GM18502 (cell line): ENCODE measurements at regions not wholly inside any gene's neighbourhood (a gene's known extent, or its start where the extent isn't known, plus 50 kb on each side); places are given as distances from the start of the nearest gene placed in this dataset.
"Not testable (repeated sequence)": the region's sequence is repeated elsewhere in the genome, so short reads cannot be mapped to it uniquely, and the experiment has no call there.

Source experiments
- ATAC-seq: cut with Tn5 transposase; IDR thresholded peaks from one replicate; pipeline ENCODE4 v1.9.1; 2021; ENCODE audit warnings: mild to moderate bottlenecking; ENCODE audit not compliant: unreplicated experiment, poor library complexity

DNA sequence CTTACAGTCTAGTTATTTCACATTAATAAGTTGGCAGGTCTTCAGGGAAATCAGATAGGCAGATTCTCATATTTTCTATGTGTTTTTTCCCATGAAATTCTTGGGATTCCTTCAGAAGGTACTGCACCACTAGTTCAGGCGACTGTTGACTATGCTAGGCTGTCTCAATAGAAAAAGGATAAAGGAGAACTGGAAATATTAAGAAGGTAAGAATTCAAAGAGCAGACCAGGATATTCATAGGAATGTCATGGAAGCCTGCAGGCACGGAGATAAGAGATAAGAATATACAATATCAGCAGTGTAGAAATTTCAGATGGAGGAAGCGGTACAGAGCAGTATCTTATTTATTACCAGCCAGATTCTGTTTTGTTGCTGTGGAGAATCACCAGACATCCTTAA lies 432.1 kb upstream of the MDFIC2 start:
- ATAC-seq: no peak

DNA sequence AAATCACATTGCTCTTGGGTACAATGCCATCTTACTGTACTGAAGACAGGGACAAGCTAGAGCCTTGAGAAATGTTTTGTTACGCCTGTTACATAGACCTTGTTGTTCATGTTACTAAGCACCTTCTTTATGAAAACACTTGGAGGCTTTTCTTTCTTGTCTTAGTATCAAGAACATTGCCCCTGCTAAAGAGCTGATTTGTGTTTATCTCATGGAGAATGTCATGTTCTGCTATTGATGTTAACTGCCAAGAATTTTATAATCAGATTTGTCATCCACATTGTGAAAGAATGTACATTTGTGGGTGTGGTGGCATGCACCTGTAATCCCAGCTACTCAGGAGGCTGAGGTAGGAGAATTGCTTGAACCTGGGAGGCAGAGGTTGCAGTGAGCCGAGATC lies 431.3 kb upstream of the MDFIC2 start:
- ATAC-seq: no peak

DNA sequence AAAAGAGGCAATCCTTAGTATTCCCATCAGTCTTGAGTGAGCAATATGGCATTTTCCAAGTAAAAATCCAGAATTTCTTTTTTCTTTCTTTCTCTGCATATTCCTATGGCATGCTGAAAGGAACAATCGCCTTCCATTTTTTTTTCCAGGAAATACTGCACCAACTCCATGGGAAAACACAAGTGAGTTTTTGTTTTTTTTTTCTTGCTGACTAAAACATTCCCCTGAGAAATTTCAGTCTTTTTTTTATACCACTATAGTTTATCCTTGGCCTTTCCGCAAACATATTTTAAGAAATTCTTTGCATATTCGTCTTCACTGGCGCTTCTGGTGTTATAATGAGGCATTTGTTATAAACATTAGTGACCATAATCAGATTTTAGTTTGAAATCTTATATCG lies 429.6 kb upstream of the MDFIC2 start:
- no peak for ATAC-seq

GRCh38 chr3:70740872-70741271 lies 428.4 kb upstream of the MDFIC2 start:
- no peak for ATAC-seq

- ATAC-seq: no peak
Measured at GRCh38 chr3:70740071-70740470, 427.6 kb upstream of the MDFIC2 start.

- ATAC-seq: no peak
Measured at GRCh38 chr3:70738291-70738681, 425.8 kb upstream of the MDFIC2 start.

- ATAC-seq: no peak
Measured at GRCh38 chr3:70737666-70738290, 425.3 kb upstream of the MDFIC2 start.

- no peak for ATAC-seq
Measured at GRCh38 chr3:70736009-70736408, 423.6 kb upstream of the MDFIC2 start.

DNA sequence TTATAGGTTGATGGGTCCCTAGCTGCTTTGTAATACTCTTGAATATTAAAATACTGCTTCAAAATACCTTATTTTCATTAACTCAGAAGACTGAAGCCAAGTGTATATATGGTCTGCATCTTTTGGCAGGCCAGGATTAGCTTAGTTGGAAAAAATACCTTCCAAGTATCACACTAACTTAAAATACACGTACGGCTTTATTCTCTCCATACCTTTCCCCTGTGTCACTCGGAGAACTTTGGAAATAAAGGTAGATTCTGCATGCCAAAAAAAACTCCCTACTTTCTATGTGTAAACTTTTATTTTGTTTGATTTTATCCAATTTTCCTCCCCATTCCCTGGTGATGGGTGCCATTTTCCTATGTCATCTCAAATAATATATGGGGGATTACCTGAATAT lies 422.3 kb upstream of the MDFIC2 start:
- ATAC-seq: no peak

DNA sequence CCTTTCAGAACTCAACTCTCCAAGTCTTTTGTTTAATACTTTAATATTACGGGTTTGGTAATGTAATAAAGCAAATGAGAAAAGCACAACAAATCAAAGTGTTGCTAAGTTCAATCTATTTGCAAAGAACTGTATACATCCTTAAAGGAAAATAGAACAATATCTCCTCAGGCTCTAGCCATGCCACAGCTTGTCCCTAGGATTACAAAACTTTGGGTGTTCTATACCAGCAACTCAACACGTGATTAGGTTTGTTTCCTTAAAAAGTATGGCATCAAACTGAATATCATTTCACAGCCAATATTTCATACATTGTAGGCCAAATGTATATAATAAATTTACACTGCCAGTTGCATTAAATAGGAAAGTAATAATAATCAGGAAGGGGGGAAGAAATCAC lies 418.6 kb upstream of the MDFIC2 start:
- ATAC-seq: no peak

DNA sequence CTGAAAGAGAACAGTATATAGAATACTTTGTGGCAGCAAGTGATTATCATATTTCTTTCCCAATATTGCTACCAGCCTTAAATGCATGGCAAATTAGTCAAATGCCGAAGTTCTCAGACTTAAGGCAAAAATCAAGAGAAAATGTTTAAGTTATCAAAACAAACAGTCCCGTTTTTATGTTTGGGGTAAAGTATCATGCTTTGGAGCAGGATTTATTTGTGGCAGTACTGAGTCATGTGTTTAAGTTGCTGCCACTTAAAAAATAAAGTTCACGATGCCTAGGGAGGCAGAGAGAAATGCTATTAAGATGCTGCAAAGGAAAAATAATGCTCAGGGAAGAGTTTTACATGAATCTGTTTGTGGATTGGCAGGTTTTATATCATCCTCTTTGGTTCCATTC lies 417.4 kb upstream of the MDFIC2 start:
- no peak for ATAC-seq

- no peak for ATAC-seq
Measured at GRCh38 chr3:70728311-70728710, 415.9 kb upstream of the MDFIC2 start.

DNA sequence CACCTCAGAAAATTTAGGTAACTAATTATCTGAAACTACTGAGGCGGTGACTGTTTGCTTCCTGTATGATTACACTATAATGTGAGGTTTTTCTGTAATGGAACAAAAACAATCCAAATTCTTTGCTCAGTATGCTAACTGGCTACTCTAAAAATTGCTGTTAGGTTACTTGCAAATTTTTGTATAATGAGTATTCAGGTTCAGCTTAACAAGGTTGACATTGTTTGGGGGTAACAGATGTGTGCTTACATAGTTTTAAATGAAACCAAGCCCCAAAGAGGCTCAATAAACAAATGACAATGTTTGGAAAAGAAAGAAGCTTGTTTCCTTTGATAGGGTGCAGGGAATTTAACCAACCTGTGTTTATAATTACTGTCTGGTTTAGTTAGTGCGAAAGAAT lies 414.5 kb upstream of the MDFIC2 start:
- no peak for ATAC-seq

DNA sequence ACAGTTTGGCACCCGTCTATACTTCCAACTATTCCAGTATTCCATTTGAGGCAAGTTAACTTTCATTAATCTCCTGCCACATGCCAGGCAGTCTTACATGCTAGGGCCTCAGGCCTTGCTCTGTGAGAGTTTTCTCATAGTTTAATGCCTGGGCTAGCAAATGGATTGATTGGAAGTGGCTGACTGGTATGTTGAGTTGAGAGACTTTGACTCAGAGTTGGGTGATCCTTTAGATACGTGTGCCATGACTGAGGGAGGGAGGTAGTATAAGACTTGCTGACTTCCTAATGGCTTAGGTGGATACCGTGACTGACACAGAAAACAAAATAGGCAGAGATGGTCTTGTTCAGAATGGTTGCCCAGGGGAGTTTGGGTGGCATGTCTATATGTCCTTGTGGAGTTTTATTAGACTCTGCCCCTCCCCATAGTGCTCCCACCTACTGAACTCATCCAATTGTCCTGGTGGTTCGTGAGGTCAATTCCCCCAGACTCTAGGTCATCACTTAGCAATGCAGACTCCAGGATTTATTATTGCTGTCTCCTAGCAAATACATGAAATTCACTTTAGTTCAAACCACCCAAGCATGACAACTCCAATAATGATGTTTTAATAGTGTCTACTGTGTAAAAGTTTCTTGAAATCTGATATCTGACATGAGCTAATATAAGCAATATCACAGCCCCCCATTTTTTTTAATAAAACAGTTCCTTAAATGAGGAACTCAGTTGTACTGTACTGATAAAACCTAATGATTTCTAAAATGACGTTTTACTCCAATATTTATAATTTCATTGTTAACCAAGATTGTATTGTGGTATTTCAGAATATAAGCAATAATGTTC lies 413.9 kb upstream of the MDFIC2 start:
- no peak for ATAC-seq

GRCh38 chr3:70722018-70722417 lies 409.6 kb upstream of the MDFIC2 start:
- no peak for ATAC-seq

DNA sequence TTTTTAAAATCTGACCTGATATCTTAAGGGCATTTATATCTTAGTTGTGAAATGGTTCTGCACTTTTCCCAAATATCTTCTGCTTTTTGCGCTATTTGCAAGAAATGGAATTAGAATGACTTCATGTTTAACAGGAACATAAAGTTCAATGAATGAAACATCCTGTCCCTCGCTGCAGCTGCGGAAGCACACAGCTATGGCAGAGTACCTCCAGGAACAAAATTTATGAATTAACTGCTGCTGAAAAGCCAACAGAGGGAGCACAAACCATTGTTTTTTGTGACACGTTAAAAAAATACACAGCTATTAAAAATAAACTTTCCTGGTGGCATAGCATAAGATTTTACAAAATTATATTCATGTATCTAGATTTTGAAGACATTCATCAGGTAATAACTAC lies 404.4 kb upstream of the MDFIC2 start:
- ATAC-seq: no peak

- no peak for ATAC-seq
Measured at GRCh38 chr3:70712449-70713082, 400.1 kb upstream of the MDFIC2 start.

DNA sequence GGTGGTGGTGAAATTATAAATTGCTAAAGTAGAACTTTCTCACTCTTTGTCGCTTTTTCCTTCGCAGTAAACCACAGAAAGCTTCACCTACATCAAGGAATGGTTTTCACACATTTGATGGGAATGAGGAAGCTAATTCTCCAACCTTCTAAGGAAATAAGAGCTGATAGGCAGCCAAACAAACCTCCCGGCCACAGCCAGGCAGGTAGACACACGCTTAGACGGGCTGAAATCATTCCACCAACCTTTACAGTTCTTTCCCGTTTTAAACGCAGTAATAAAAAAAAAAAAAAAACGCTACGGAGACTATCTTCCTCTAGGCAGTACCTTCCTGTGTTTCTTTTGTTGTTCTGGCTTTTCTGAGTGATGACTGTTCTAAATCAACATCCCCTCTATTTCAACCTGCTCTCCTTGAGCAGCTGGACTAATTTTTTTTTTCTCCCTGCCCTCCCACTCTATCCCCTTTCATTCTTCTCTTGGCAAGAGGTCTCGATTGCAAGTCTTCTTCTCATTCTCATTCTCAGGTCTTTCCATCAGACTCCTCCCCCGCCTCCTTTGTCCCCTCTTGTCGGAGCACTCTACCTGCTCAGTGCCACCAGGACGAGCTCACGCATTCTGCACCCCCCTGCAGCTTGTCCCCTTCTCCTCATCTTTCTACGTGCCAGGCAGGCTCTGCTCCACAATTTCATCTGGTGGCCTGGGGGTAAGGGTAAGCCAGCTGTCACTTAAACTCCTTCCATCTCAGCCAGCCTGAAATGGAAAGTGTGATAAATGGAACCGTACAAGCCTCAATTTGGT lies 391.1 kb upstream of the MDFIC2 start:
- no peak for ATAC-seq

GRCh38 chr3:70702132-70702531 lies 389.7 kb upstream of the MDFIC2 start:
- ATAC-seq: no peak

DNA sequence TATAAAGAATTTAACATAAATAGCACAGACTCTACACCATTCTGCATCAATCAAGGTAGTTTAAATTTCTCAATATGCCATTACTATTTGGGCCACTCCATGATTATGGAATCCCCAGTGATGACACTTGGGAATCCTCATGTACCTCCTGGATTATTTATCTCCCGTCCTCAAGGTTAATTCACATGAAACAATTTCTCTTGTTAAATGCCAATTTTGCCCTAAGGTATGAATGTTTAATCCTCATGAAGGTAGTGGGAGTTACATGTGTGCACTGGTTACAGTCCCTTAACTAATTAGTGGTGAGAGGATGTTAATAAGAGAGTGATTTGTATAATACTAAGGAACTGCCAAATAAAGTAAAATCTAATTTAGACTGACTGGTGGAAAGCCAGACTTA lies 372.3 kb upstream of the MDFIC2 start:
- no peak for ATAC-seq

GRCh38 chr3:70675810-70676209 lies 363.4 kb upstream of the MDFIC2 start:
- ATAC-seq: not testable (repeated sequence)
